PC-3 (cell line): ENCODE measurements at regions not wholly inside any gene's neighbourhood (a gene's known extent, or its start where the extent isn't known, plus 50 kb on each side); places are given as distances from the start of the nearest gene placed in this dataset.

Source experiments
- ATAC-seq: fragments of 200-7000 bp; cut with Tn5 transposase; 2 replicates; pipeline ENCODE4 v1.9.1; 2020; ENCODE audit warnings: mild to moderate bottlenecking, moderate library complexity
- BruUV-seq: library from RNA; stranded (reverse); fragments of 400-500 nt; replicated peaks from 2 replicates; lab custom pipeline; 2021; lab: Mats Ljungman, UMichigan
- CTCF ChIA-PET: fragments of 300-600 bp; sonication (Branson Sonifier 250); formaldehyde crosslinking; loops from one replicate; lab custom pipeline; 2022; ENCODE audit warnings: antibody characterized with exemption; lab: Charles Lee
- POLR2A ChIA-PET: fragments of 300-600 bp; sonication (Branson Sonifier 250); formaldehyde crosslinking; loops from one replicate; lab custom pipeline; 2022; ENCODE audit warnings: antibody characterized with exemption; ENCODE audit not compliant: unreplicated experiment; lab: Charles Lee
- DNase-seq: peaks from one replicate; pipeline ENCODE4 v3.0.0-alpha.2; 2015
- H2AFZ ChIP-seq: fragments of 300-600 bp; sonication (generic); 2 replicates; pipeline ENCODE4 v1.6.0; 2016; ENCODE audit warnings: antibody characterized with exemption, low read length
- H3F3A ChIP-seq: fragments of 300-600 bp; sonication (generic); one replicate; pipeline ENCODE4 v1.6.0; 2017; ENCODE audit warnings: antibody characterized with exemption, low read length, control low read depth, mild to moderate bottlenecking; ENCODE audit not compliant: unreplicated experiment
- H3K27ac ChIP-seq: fragments of 300-600 bp; sonication (generic); 2 replicates; pipeline ENCODE4 v1.5.1; 2016; ENCODE audit warnings: mild to moderate bottlenecking, low read length
- H3K27me3 ChIP-seq: fragments of 300-600 bp; sonication (generic); 2 replicates; pipeline ENCODE4 v1.6.1; 2016; ENCODE audit warnings: low read length, mixed read lengths
- H3K36me3 ChIP-seq: fragments of 300-600 bp; sonication (generic); 2 replicates; pipeline ENCODE4 v1.6.1; 2016; ENCODE audit warnings: low read depth, mixed run types, low read length, mixed read lengths
- H3K4me1 ChIP-seq: fragments of 300-600 bp; sonication (generic); 2 replicates; pipeline ENCODE4 v1.5.1; 2016; ENCODE audit warnings: low read length; ENCODE audit not compliant: insufficient read depth
- H3K4me2 ChIP-seq: fragments of 300-600 bp; sonication (generic); 2 replicates; pipeline ENCODE4 v1.6.0; 2016; ENCODE audit warnings: low read length
- H3K4me3 ChIP-seq: fragments of 300-600 bp; sonication (generic); 2 replicates; pipeline ENCODE4 v1.5.1; 2016; ENCODE audit warnings: mild to moderate bottlenecking, low read length, mixed read lengths
- H3K79me2 ChIP-seq: fragments of 300-600 bp; sonication (generic); 2 replicates; pipeline ENCODE4 v1.6.1; 2017; ENCODE audit warnings: low read length, mixed read lengths
- H3K9ac ChIP-seq: fragments of 300-600 bp; sonication (generic); 2 replicates; pipeline ENCODE4 v1.6.0; 2016; ENCODE audit warnings: mild to moderate bottlenecking, low read length
- H3K9me2 ChIP-seq: fragments of 300-600 bp; sonication (generic); replicated peaks from 2 replicates; pipeline ENCODE4 v1.6.1; 2016; ENCODE audit warnings: mixed run types, low read length, mixed read lengths
- H3K9me3 ChIP-seq: fragments of 300-600 bp; sonication (generic); 2 replicates; pipeline ENCODE4 v1.6.1; 2016; ENCODE audit warnings: low read length, mixed read lengths
- H4K20me1 ChIP-seq: fragments of 300-600 bp; sonication (generic); 2 replicates; pipeline ENCODE4 v1.6.1; 2016; ENCODE audit warnings: low read length, mixed read lengths
- CTCF ChIP-seq: fragments of 300-600 bp; sonication (generic); conservative IDR thresholded peaks from 2 replicates; pipeline ENCODE4 v1.5.1; 2017; ENCODE audit warnings: antibody characterized with exemption, low read depth, mild to moderate bottlenecking, low read length
- EZH2 ChIP-seq: fragments of 300-600 bp; sonication (generic); IDR thresholded peaks from one replicate; pipeline ENCODE4 v1.6.1; 2017; ENCODE audit warnings: antibody characterized with exemption, mild to moderate bottlenecking, low read length; ENCODE audit not compliant: unreplicated experiment
- EZH2phosphoT487 ChIP-seq: fragments of 300-600 bp; sonication (generic); IDR thresholded peaks from 2 replicates; pipeline ENCODE4 v1.6.1; 2018; ENCODE audit warnings: mild to moderate bottlenecking, antibody characterized with exemption, low read length, borderline replicate concordance
- intact Hi-C: fragments of 100-400 bp; cut with micrococcal nuclease; formaldehyde crosslinking; loops from 2 replicates; pipeline ENCODE4 v1.9.0; 2023

GRCh38 chr2:142588269-142588668 lies 289.2 kb upstream of the KYNU start:
- Histone ChIP-seq H3K9me2 (no peaks in the 10 kb centered on the region), H3K4me1 (no peaks in the 10 kb centered on the region), H3F3A (no peaks in the 10 kb centered on the region), H3K27me3 (no peaks in the 10 kb centered on the region), H3K9me3 (no peaks in the 10 kb centered on the region), H3K27ac (no peak overlapping the region), H3K79me2 (no peaks in the 10 kb centered on the region), H3K36me3 (no peaks in the 10 kb centered on the region), H4K20me1 (no peaks in the 10 kb centered on the region), H3K9ac (no peak overlapping the region), H3K4me3 (no peak overlapping the region), H3K4me2 (no peak overlapping the region), H2AFZ (no peak overlapping the region)
- ChIA-PET POLR2A (no interaction called here), CTCF (no interaction called here)
- ATAC-seq (no peak), DNase-seq (peak; percentile 44)
- no TSS peak for BruUV-seq
- intact Hi-C loops, result no loop called here
- TF ChIP-seq EZH2 (no peak), EZH2phosphoT487 (no peak), CTCF (no peak)

DNA sequence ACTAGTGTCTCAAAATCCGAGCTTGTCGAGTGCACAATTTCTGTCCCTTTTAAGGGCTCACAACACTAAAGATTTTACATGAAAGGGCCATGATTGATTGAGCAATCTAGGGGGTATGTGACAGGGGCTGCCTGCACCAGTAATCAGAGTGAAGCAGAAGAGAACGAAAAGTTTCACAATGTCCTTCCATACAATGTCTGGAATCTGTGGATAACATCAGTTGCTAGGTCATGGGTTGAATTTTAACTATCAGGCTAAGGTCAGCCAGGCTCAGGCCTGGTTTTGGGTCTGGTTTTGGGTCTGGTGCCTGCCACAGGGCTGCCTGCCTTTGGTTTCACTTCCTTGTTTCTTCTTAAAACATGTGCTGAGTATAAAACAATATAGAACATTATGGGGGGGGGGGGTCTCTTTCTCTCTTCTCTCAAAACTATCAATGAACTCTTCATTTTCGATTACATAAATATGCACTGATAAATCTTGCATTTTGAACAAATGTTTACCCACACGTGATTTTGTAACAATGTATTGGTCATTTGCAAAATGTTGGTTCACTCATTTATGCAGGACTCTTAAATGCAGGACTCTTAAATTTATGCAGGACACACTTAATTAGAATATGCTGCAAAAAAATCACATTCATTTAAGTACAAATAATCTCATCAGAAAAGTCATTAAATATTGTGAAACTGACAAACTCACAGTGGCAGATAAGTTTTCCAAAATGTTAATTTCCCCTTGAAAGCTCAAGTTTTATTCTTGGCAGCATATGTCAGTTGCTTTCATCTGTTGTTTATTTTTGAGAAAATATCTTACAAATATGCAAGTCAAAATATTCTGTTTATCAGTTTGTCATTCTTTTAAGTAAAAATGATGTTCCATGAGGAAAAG lies 290.5 kb upstream of the KYNU start:
- H3K27me3 ChIP-seq, result no peaks in the 10 kb centered on the region
- no peak overlapping the region for H3K27ac ChIP-seq
- H3K9me2 ChIP-seq, result no peaks in the 10 kb centered on the region
- TF ChIP-seq CTCF (no peak), EZH2phosphoT487 (no peak), EZH2 (no peak)
- H3K4me2 ChIP-seq, result no peak overlapping the region
- no peaks in the 10 kb centered on the region for H4K20me1 ChIP-seq
- H3K4me3 ChIP-seq, result no peak overlapping the region
- CTCF ChIA-PET, result no interaction called here
- no peaks in the 10 kb centered on the region for H3K9me3 ChIP-seq
- ATAC-seq (no peak), DNase-seq (no peak)
- H3K79me2 ChIP-seq, result no peaks in the 10 kb centered on the region
- H3K9ac ChIP-seq, result no peak overlapping the region
- POLR2A ChIA-PET, result no interaction called here
- no peaks in the 10 kb centered on the region for H3K36me3 ChIP-seq
- H3K4me1 ChIP-seq, result no peaks in the 10 kb centered on the region
- no peak overlapping the region; the same call in 1 of the 2 replicates for H2AFZ ChIP-seq
- H3F3A ChIP-seq, result no peaks in the 10 kb centered on the region
- no TSS peak for BruUV-seq
- intact Hi-C loops, result no loop called here

DNA sequence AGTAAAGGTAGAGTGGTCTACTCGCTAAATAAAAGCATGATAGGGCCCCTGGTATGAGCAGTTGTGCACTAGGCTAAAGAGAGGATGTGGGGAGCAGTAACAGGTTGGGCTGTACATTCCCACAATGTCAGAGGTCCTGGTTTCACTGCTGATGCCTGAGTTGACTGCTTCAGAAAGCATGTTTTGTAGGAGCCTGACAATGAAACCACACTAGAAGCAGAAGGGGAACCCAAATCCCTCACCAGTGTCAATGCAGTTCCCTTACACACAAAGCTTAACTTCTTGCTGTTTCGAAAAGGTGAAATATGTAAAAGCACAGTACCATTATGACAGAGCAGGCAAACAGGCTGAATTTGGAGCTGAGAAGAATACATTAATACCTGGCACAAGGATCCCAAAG lies 291.7 kb upstream of the KYNU start:
- no peak overlapping the region for H3K4me2 ChIP-seq
- CTCF ChIA-PET, result no interaction called here
- intact Hi-C loops, result no loop called here

More for the DNA sequence above, 291.7 kb upstream of the KYNU start:
- DNase-seq (no peak), ATAC-seq (no peak)
- H3K4me1 ChIP-seq, result no peaks in the 10 kb centered on the region
- POLR2A ChIA-PET, result no interaction called here
- H3K4me3 ChIP-seq, result no peak overlapping the region
- H3K9me2 ChIP-seq, result no peaks in the 10 kb centered on the region
- H3K79me2 ChIP-seq, result no peaks in the 10 kb centered on the region
- TF ChIP-seq EZH2, result no peak
- TF ChIP-seq EZH2phosphoT487, result no peak
- TF ChIP-seq CTCF, result no peak
- H3K27ac ChIP-seq, result no peak overlapping the region
- H3K9me3 ChIP-seq, result no peaks in the 10 kb centered on the region
- no TSS peak for BruUV-seq
- no peaks in the 10 kb centered on the region for H3K36me3 ChIP-seq
- no peaks in the 10 kb centered on the region for H3F3A ChIP-seq
- no peaks in the 10 kb centered on the region for H3K27me3 ChIP-seq
- H2AFZ ChIP-seq, result no peak overlapping the region
- H3K9ac ChIP-seq, result no peak overlapping the region
- H4K20me1 ChIP-seq, result no peaks in the 10 kb centered on the region
